ENCODE measurements at regions not wholly inside any gene's neighbourhood (a gene's known extent, or its start where the extent isn't known, plus 50 kb on each side); places are given as distances from the start of the nearest gene placed in this dataset.

GRCh38 chr6:134853111-134854055 is 96.5 kb downstream of the ALDH8A1 start:
- Histone ChIP-seq H3K27me3 (no peaks in the 10 kb centered on the region), H3K4me1 (peaks cover 0 to 23% (median 3%) of the 10 kb centered on the region in 4 donors), H3K27ac (peak overlapping the region; percentile 46 to 62 (median 55)), H3K4me3 (no peak overlapping the region), H3K9me3 (no peaks in the 10 kb centered on the region), H3K36me3 (no peaks in the 10 kb centered on the region)
- WGBS, 2 donors (ENCODE audit: low coverage in 1 of 2): 46 to 56% methylated on average over 5 to 7 of the region's 7 CpGs
- TF ChIP-seq EP300 (IDR thresholded peaks at IDR 0.05; ENCODE audit: low read depth) (peak; percentile 80), POLR2A (IDR thresholded peaks at IDR 0.05) (no peak), POLR2AphosphoS5 (IDR thresholded peaks at IDR 0.05) (peak; percentile 3 to 66 (median 54))
- DNase-seq: peak; percentile 59
- in situ Hi-C loops (cut with MboI; ENCODE audit: low pct_ligation_motif_present in 1 of 4, low pct_unique_long_range_greater_than_20kb in 1 of 4, low sequenced_read_pairs in 3 of 4): no loop called here
- intact Hi-C loops (cut with DNase I; ENCODE audit: low total_unique reads): no loop called here

GRCh38 chr6:134851548-134851947 is 98.4 kb downstream of the ALDH8A1 start:
- no peak overlapping the region for H3K4me3 ChIP-seq
- in situ Hi-C loops (cut with MboI; ENCODE audit: low pct_ligation_motif_present in 1 of 4, low pct_unique_long_range_greater_than_20kb in 1 of 4, low sequenced_read_pairs in 3 of 4): no loop called here
- peaks cover 0 to 24% (median 3%) of the 10 kb centered on the region in 4 donors for H3K4me1 ChIP-seq
- H3K27me3 ChIP-seq: no peaks in the 10 kb centered on the region
- H3K36me3 ChIP-seq: no peaks in the 10 kb centered on the region
- TF ChIP-seq, protein P1, sequence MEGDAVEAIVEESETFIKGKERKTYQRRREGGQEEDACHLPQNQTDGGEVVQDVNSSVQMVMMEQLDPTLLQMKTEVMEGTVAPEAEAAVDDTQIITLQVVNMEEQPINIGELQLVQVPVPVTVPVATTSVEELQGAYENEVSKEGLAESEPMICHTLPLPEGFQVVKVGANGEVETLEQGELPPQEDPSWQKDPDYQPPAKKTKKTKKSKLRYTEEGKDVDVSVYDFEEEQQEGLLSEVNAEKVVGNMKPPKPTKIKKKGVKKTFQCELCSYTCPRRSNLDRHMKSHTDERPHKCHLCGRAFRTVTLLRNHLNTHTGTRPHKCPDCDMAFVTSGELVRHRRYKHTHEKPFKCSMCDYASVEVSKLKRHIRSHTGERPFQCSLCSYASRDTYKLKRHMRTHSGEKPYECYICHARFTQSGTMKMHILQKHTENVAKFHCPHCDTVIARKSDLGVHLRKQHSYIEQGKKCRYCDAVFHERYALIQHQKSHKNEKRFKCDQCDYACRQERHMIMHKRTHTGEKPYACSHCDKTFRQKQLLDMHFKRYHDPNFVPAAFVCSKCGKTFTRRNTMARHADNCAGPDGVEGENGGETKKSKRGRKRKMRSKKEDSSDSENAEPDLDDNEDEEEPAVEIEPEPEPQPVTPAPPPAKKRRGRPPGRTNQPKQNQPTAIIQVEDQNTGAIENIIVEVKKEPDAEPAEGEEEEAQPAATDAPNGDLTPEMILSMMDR (IDR thresholded peaks at IDR 0.05): no peak
- TF ChIP-seq POLR2A (IDR thresholded peaks at IDR 0.05): no peak
- no peak for TF ChIP-seq POLR2AphosphoS5 (IDR thresholded peaks at IDR 0.05)
- TF ChIP-seq EP300 (IDR thresholded peaks at IDR 0.05; ENCODE audit: low read depth): no peak
- no peak overlapping the region for H3K27ac ChIP-seq
- intact Hi-C loops (cut with DNase I; ENCODE audit: low total_unique reads): no loop called here
- no peaks in the 10 kb centered on the region for H3K9me3 ChIP-seq
- WGBS, 2 donors (ENCODE audit: low coverage in 1 of 2): 92 to 98% methylated on average over 4 to 6 of the region's 6 CpGs
- no peak for DNase-seq

GRCh38 chr6:134850721-134851305 is 99.1 kb downstream of the ALDH8A1 start:
- TF ChIP-seq, protein P1 (IDR thresholded peaks at IDR 0.05): no peak
- TF ChIP-seq EP300 (IDR thresholded peaks at IDR 0.05; ENCODE audit: low read depth) (no peak), POLR2A (IDR thresholded peaks at IDR 0.05) (no peak), POLR2AphosphoS5 (IDR thresholded peaks at IDR 0.05) (no peak)
- Histone ChIP-seq H3K4me1 (peaks cover 0 to 24% (median 3%) of the 10 kb centered on the region in 4 donors), H3K27ac (no peak overlapping the region), H3K36me3 (no peaks in the 10 kb centered on the region), H3K9me3 (no peaks in the 10 kb centered on the region), H3K4me3 (no peak overlapping the region), H3K27me3 (no peaks in the 10 kb centered on the region)
- 76 to 83% methylated on average over 7 to 11 of the region's 11 CpGs for WGBS, 2 donors (ENCODE audit: low coverage in 1 of 2)
- no peak for DNase-seq
- in situ Hi-C loops (cut with MboI; ENCODE audit: low pct_ligation_motif_present in 1 of 4, low pct_unique_long_range_greater_than_20kb in 1 of 4, low sequenced_read_pairs in 3 of 4) (no loop called here), intact Hi-C loops (cut with DNase I; ENCODE audit: low total_unique reads) (no loop called here)

DNA sequence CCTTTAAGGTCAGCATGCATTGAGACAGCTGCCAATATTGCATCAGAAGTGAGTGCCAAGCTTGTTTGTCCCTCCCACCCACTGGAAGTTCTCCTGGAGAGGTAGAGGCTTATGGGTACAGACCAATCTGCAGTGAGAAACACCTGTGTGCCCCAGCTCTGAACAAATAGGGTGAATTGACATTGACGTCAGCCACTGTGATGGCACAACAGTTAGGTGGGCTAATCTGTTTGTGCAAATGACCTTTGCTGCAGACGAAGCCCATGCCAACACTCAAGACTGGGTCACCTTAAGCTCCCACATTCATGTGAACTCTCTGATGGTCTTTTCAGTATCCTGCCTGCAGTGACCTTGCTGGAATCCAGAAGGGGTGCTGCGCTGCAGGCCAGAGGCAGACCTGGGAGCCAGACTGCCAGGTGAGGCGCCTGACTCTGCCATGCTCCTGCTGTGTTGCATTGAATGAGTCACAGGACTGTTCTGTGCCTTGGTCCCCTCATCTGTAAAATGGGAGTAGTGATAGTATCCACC is 99.9 kb downstream of the ALDH8A1 start:
- Histone ChIP-seq H3K27ac (no peak overlapping the region), H3K4me3 (no peak overlapping the region), H3K27me3 (no peaks in the 10 kb centered on the region), H3K9me3 (no peaks in the 10 kb centered on the region), H3K36me3 (no peaks in the 10 kb centered on the region), H3K4me1 (peaks cover 0 to 18% (median 3%) of the 10 kb centered on the region in 4 donors)
- TF ChIP-seq, protein P1 (IDR thresholded peaks at IDR 0.05): no peak
- TF ChIP-seq POLR2AphosphoS5 (IDR thresholded peaks at IDR 0.05): no peak
- no peak for TF ChIP-seq EP300 (IDR thresholded peaks at IDR 0.05; ENCODE audit: low read depth)
- no peak for TF ChIP-seq POLR2A (IDR thresholded peaks at IDR 0.05)
- in situ Hi-C loops (cut with MboI; ENCODE audit: low pct_ligation_motif_present in 1 of 4, low pct_unique_long_range_greater_than_20kb in 1 of 4, low sequenced_read_pairs in 3 of 4): loop anchor here in 1 of 4 donors (25.0 kb wide), 1 partner anchor 688 kb away; no protein-coding TSS in a partner anchor
- WGBS, 2 donors (ENCODE audit: low coverage in 1 of 2): 89% methylated on average over 4 of the region's 4 CpGs; no CpG with 5 or more reads in 1 of the 2 donors
- DNase-seq: no peak
- intact Hi-C loops (cut with DNase I; ENCODE audit: low total_unique reads): no loop called here

Data from transverse colon (tissue), 4 donors.